ENCODE measurements at regions not wholly inside any gene's neighbourhood (a gene's known extent, or its start where the extent isn't known, plus 50 kb on each side); places are given as distances from the start of the nearest gene placed in this dataset.

- no peaks in the 10 kb centered on the region for H3K9me3 ChIP-seq
- 93 to 100% methylated on average over 2 of the region's 2 CpGs for WGBS, 2 donors
- intact Hi-C loops (cut with DNase I) = no loop called here
- no peak for ATAC-seq
- no peaks in the 10 kb centered on the region for H3K36me3 ChIP-seq (replicated peaks in 1 of 2; ENCODE audit: insufficient read depth in 1 of 2, low read depth in 2 of 2)
- no peak for DNase-seq
- TF ChIP-seq, protein P1, sequence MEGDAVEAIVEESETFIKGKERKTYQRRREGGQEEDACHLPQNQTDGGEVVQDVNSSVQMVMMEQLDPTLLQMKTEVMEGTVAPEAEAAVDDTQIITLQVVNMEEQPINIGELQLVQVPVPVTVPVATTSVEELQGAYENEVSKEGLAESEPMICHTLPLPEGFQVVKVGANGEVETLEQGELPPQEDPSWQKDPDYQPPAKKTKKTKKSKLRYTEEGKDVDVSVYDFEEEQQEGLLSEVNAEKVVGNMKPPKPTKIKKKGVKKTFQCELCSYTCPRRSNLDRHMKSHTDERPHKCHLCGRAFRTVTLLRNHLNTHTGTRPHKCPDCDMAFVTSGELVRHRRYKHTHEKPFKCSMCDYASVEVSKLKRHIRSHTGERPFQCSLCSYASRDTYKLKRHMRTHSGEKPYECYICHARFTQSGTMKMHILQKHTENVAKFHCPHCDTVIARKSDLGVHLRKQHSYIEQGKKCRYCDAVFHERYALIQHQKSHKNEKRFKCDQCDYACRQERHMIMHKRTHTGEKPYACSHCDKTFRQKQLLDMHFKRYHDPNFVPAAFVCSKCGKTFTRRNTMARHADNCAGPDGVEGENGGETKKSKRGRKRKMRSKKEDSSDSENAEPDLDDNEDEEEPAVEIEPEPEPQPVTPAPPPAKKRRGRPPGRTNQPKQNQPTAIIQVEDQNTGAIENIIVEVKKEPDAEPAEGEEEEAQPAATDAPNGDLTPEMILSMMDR (IDR thresholded peaks at IDR 0.05) = no peak
- TF ChIP-seq POLR2A (IDR thresholded peaks at IDR 0.05) = no peak
- peaks cover 37% of the 10 kb centered on the region for H3K4me1 ChIP-seq
- H3K27ac ChIP-seq = no peak overlapping the region
- H3K4me3 ChIP-seq = no peak overlapping the region
- H3K27me3 ChIP-seq = no peaks in the 10 kb centered on the region
These were observed 117.0 kb upstream of the HABP2 start for GRCh38 chr10:113435881-113436280.

GRCh38 chr10:113436851-113437250, 116.0 kb upstream of the HABP2 start:
- no peak overlapping the region for H3K4me3 ChIP-seq
- DNase-seq = no peak
- H3K9me3 ChIP-seq = no peaks in the 10 kb centered on the region
- H3K27ac ChIP-seq = no peak overlapping the region
- H3K27me3 ChIP-seq = no peaks in the 10 kb centered on the region
- no peaks in the 10 kb centered on the region for H3K36me3 ChIP-seq (replicated peaks in 1 of 2; ENCODE audit: insufficient read depth in 1 of 2, low read depth in 2 of 2)
- intact Hi-C loops (cut with DNase I) = no loop called here
- no peak for ATAC-seq
- no peak for TF ChIP-seq POLR2A (IDR thresholded peaks at IDR 0.05)
- TF ChIP-seq, protein P1 (IDR thresholded peaks at IDR 0.05) = no peak
- 80 to 83% methylated on average over 4 of the region's 4 CpGs for WGBS, 2 donors
- peaks cover 37% of the 10 kb centered on the region for H3K4me1 ChIP-seq

GRCh38 chr10:113438652-113439051, 114.2 kb upstream of the HABP2 start:
- Histone ChIP-seq H3K9me3 (no peaks in the 10 kb centered on the region), H3K36me3 (replicated peaks in 1 of 2; ENCODE audit: insufficient read depth in 1 of 2, low read depth in 2 of 2) (no peaks in the 10 kb centered on the region), H3K27ac (no peak overlapping the region), H3K27me3 (no peaks in the 10 kb centered on the region), H3K4me1 (peaks cover 33% of the 10 kb centered on the region), H3K4me3 (no peak overlapping the region)
- 71 to 75% methylated on average over 2 of the region's 2 CpGs for WGBS, 2 donors
- TF ChIP-seq, protein P1 (IDR thresholded peaks at IDR 0.05) = no peak
- TF ChIP-seq POLR2A (IDR thresholded peaks at IDR 0.05) = no peak
- ATAC-seq = no peak
- no peak for DNase-seq
- intact Hi-C loops (cut with DNase I) = no loop called here

DNA sequence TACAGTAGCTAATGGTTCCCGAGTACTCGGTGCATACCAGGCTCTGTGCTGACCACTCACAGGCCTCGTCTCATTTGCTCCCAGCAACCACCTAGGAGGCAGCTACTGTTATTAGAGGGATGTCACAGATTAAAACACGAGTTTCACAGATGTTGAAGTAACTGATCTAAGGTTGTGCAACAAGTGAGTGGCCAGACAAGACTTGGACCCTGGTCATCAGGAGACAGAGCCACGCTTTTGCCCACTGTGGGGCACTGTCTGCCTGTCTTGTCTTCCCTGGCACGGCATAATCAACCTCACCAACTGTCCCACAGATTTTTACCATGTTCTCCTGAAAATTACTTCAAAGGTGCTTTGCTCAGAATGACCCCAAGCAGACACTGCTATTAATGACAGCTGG, 111.6 kb upstream of the HABP2 start:
- peaks cover 12% of the 10 kb centered on the region for H3K4me1 ChIP-seq
- ATAC-seq (no peak), DNase-seq (no peak)
- intact Hi-C loops (cut with DNase I) = no loop called here
- no peaks in the 10 kb centered on the region for H3K27me3 ChIP-seq
- no peak overlapping the region for H3K4me3 ChIP-seq
- H3K9me3 ChIP-seq = no peaks in the 10 kb centered on the region
- H3K27ac ChIP-seq = no peak overlapping the region
- TF ChIP-seq POLR2A (IDR thresholded peaks at IDR 0.05) = no peak
- TF ChIP-seq, protein P1 (IDR thresholded peaks at IDR 0.05) = peak in 2 of 7 experiments; percentile 6 to 19
- no peaks in the 10 kb centered on the region for H3K36me3 ChIP-seq (replicated peaks in 1 of 2; ENCODE audit: insufficient read depth in 1 of 2, low read depth in 2 of 2)
- WGBS, 2 donors = 78 to 80% methylated on average over 6 of the region's 6 CpGs

- no peaks in the 10 kb centered on the region for H3K27me3 ChIP-seq
- ATAC-seq = no peak
- H3K4me1 ChIP-seq = peaks cover 15% of the 10 kb centered on the region
- H3K27ac ChIP-seq = no peak overlapping the region
- H3K36me3 ChIP-seq (replicated peaks in 1 of 2; ENCODE audit: insufficient read depth in 1 of 2, low read depth in 2 of 2) = no peaks in the 10 kb centered on the region
- TF ChIP-seq POLR2A (IDR thresholded peaks at IDR 0.05) = no peak
- TF ChIP-seq, protein P1 (IDR thresholded peaks at IDR 0.05) = no peak
- WGBS, 2 donors = 97 to 98% methylated on average over 4 of the region's 4 CpGs
- no peak overlapping the region for H3K4me3 ChIP-seq
- intact Hi-C loops (cut with DNase I) = no loop called here
- DNase-seq = no peak
- no peaks in the 10 kb centered on the region for H3K9me3 ChIP-seq
These were observed 111.1 kb upstream of the HABP2 start for GRCh38 chr10:113441686-113442270.

Data from body of pancreas (tissue), 4 donors.